ENCODE measurements at regions not wholly inside any gene's neighbourhood (a gene's known extent, or its start where the extent isn't known, plus 50 kb on each side); places are given as distances from the start of the nearest gene placed in this dataset.

GRCh38 chr10:124282326-124282725 is 136.4 kb downstream of the OAT start (continued):
- no peak for TF ChIP-seq NKRF (conservative IDR thresholded peaks at IDR 0.05)

GRCh38 chr10:124281666-124282065 is 137.1 kb downstream of the OAT start:
- H2AFZ ChIP-seq (ENCODE audit: control insufficient read depth, low read depth, low read length), result no peak overlapping the region
- H3K36me3 ChIP-seq (ENCODE audit: control insufficient read depth in 2 of 2, insufficient read depth in 2 of 2, low read length in 1 of 2), result no peaks in the 10 kb centered on the region
- FAIRE-seq (no peak), DNase-seq (ENCODE audit: low read depth, low spot score) (no peak), ATAC-seq (no peak)
- no peak overlapping the region for H3K27ac ChIP-seq (ENCODE audit: control insufficient read depth, insufficient read depth)
- CTCF ChIA-PET, result no interaction called here
- SMC1A ChIA-PET (ENCODE audit: uncharacterized antibody, unreplicated experiment), result no interaction called here
- TF ChIP-seq WRNIP1 (IDR thresholded peaks at IDR 0.05; ENCODE audit: borderline replicate concordance, low read depth, low read length) (no peak), ZNF207 (IDR thresholded peaks at IDR 0.05; ENCODE audit: borderline replicate concordance) (no peak), TBL1XR1 (IDR thresholded peaks at IDR 0.05; ENCODE audit: low read depth, low read length) (no peak), FOXM1 (IDR thresholded peaks at IDR 0.05; ENCODE audit: low read depth, low read length) (no peak), BMI1 (IDR thresholded peaks at IDR 0.05; ENCODE audit: borderline replicate concordance) (no peak), POU2F2 (IDR thresholded peaks at IDR 0.05; ENCODE audit: borderline replicate concordance, low read depth, low read length) (no peak), HDAC2 (IDR thresholded peaks at IDR 0.05) (no peak), POLR2AphosphoS2 (IDR thresholded peaks at IDR 0.05; ENCODE audit: low read depth, low read length) (no peak), CREM (IDR thresholded peaks at IDR 0.05; ENCODE audit: low read depth) (no peak), RELA (IDR thresholded peaks at IDR 0.05; ENCODE audit: borderline replicate concordance, partially characterized antibody) (no peak), SKIL (IDR thresholded peaks at IDR 0.05; ENCODE audit: low read depth, poor library complexity, severe bottlenecking) (no peak), BACH1 (IDR thresholded peaks at IDR 0.05; ENCODE audit: borderline replicate concordance) (no peak), GABPA (IDR thresholded peaks at IDR 0.05; ENCODE audit: low read depth) (no peak)
- no peaks in the 10 kb centered on the region for H3K79me2 ChIP-seq (ENCODE audit: control insufficient read depth, insufficient read depth, low read length)
- 73% methylated on average over 10 of the region's 10 CpGs for WGBS (ENCODE audit: insufficient coverage, insufficient replicate concordance, low lambda C conversion rate, missing lambda C conversion rate)
- H3K4me1 ChIP-seq (ENCODE audit: control insufficient read depth, insufficient read depth, low read length), result peaks cover 18% of the 10 kb centered on the region
- in situ Hi-C loops (cut with MboI), result loop anchor here (10.0 kb wide), 1 partner anchor 887 kb away; no protein-coding TSS in a partner anchor
- H3K4me2 ChIP-seq (ENCODE audit: control insufficient read depth, insufficient read depth), result no peak overlapping the region
- POLR2A ChIA-PET, result no interaction called here
- no peaks in the 10 kb centered on the region for H4K20me1 ChIP-seq (ENCODE audit: control insufficient read depth, insufficient read depth)
- H3K27me3 ChIP-seq (replicated peaks in 1 of 2; ENCODE audit: control insufficient read depth in 2 of 2, insufficient read depth in 2 of 2, low read length in 1 of 2), result no peaks in the 10 kb centered on the region; a peak in 1 of 4 replicates
- no TSS peak for BruUV-seq (replicated peaks)
- no peaks in the 10 kb centered on the region; the same call in 2 of the 3 replicates for H3K9me3 ChIP-seq (replicated peaks; ENCODE audit: control insufficient read depth, insufficient read depth, low read length)
- intact Hi-C loops (cut with micrococcal nuclease; ENCODE audit: unreplicated experiment), result no loop called here
- H3K4me3 ChIP-seq, result no peak overlapping the region
- H3K9ac ChIP-seq (ENCODE audit: control insufficient read depth, insufficient read depth, low read length), result no peak overlapping the region
- RAD21 ChIA-PET (ENCODE audit: unreplicated experiment), result no interaction called here

Data from GM12878 (cell line).